ENCODE measurements at regions not wholly inside any gene's neighbourhood (a gene's known extent, or its start where the extent isn't known, plus 50 kb on each side); places are given as distances from the start of the nearest gene placed in this dataset.

DNA sequence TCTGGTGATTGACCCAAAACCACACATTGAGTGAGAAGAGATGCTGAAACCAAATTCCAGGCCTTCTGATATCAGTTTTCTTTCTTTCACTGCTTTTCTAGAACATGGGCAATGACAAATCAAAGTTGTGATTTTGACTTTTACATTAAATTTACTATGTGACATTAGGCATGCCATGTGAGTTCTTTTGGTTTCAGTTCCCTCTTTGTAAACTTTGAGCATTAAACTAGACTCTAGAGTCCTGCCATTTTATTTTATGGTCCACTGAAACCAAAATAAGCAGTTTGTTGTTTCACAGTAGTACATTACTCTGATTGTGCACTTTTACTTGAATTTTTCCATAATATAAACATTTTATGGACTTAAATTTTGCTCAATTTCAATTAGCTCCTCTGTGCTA lies 381.1 kb upstream of the SEMA3D start:
- H3K27ac Mint-ChIP-seq (ENCODE audit: unreplicated experiment): no peak overlapping the region
- H3K36me3 Mint-ChIP-seq (ENCODE audit: low read depth): no peaks in the 10 kb centered on the region
- H3K4me3 Mint-ChIP-seq (ENCODE audit: unreplicated experiment): no peak overlapping the region
- no peaks in the 10 kb centered on the region for H3K4me1 Mint-ChIP-seq (ENCODE audit: low read depth)
- no peak for DNase-seq (ENCODE audit: low spot score)
- no peak for TF ChIP-seq CTCF (IDR thresholded peaks at IDR 0.05)
- no peaks in the 10 kb centered on the region for H3K9me3 Mint-ChIP-seq (ENCODE audit: low read depth)
- no peaks in the 10 kb centered on the region for H3K27me3 Mint-ChIP-seq (ENCODE audit: low read depth)

- DNase-seq (ENCODE audit: low spot score): peak; percentile 35
- no peak for TF ChIP-seq CTCF (IDR thresholded peaks at IDR 0.05)
- H3K4me1 Mint-ChIP-seq (ENCODE audit: low read depth): no peaks in the 10 kb centered on the region
- no peak overlapping the region for H3K27ac Mint-ChIP-seq (ENCODE audit: unreplicated experiment)
- no peaks in the 10 kb centered on the region for H3K9me3 Mint-ChIP-seq (ENCODE audit: low read depth)
- no peaks in the 10 kb centered on the region for H3K27me3 Mint-ChIP-seq (ENCODE audit: low read depth)
- H3K36me3 Mint-ChIP-seq (ENCODE audit: low read depth): no peaks in the 10 kb centered on the region
- no peak overlapping the region for H3K4me3 Mint-ChIP-seq (ENCODE audit: unreplicated experiment)
Measured at GRCh38 chr7:85566095-85566794, 379.4 kb upstream of the SEMA3D start.

DNA sequence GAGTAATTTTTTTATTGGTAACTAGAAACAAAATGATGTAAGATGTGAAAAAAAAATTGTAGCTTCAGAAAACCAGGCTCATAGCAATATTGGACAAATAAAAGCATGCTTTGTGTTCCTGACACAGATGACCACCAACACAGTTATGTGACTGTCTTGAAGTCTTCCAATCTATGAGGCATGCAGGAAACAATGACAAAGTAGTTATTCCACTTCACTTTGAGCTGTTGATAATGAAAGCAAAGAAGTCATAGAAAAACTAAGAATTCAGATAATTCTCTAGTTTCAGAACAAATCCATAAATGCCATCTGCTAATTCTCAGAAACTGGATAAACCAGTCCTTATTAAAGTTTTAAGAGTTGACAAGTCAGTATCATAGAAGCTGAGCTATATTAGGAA lies 378.4 kb upstream of the SEMA3D start:
- H3K36me3 Mint-ChIP-seq (ENCODE audit: low read depth): no peaks in the 10 kb centered on the region
- no peaks in the 10 kb centered on the region for H3K9me3 Mint-ChIP-seq (ENCODE audit: low read depth)
- H3K27ac Mint-ChIP-seq (ENCODE audit: unreplicated experiment): no peak overlapping the region
- no peaks in the 10 kb centered on the region for H3K4me1 Mint-ChIP-seq (ENCODE audit: low read depth)
- H3K27me3 Mint-ChIP-seq (ENCODE audit: low read depth): no peaks in the 10 kb centered on the region
- no peak for TF ChIP-seq CTCF (IDR thresholded peaks at IDR 0.05)
- no peak for DNase-seq (ENCODE audit: low spot score)
- H3K4me3 Mint-ChIP-seq (ENCODE audit: unreplicated experiment): no peak overlapping the region

- Mint-ChIP-seq H3K27me3 (ENCODE audit: low read depth) (no peaks in the 10 kb centered on the region), H3K36me3 (ENCODE audit: low read depth) (no peaks in the 10 kb centered on the region), H3K4me3 (ENCODE audit: unreplicated experiment) (no peak overlapping the region), H3K27ac (ENCODE audit: unreplicated experiment) (no peak overlapping the region), H3K9me3 (ENCODE audit: low read depth) (peaks cover 2% of the 10 kb centered on the region), H3K4me1 (ENCODE audit: low read depth) (no peaks in the 10 kb centered on the region)
- no peak for DNase-seq (ENCODE audit: low spot score)
- no peak for TF ChIP-seq CTCF (IDR thresholded peaks at IDR 0.05)
Measured at GRCh38 chr7:85564861-85565260, 378.0 kb upstream of the SEMA3D start.

- TF ChIP-seq CTCF (IDR thresholded peaks at IDR 0.05): no peak
- no peaks in the 10 kb centered on the region for H3K27me3 Mint-ChIP-seq (ENCODE audit: low read depth)
- H3K27ac Mint-ChIP-seq (ENCODE audit: unreplicated experiment): no peak overlapping the region
- H3K4me1 Mint-ChIP-seq (ENCODE audit: low read depth): no peaks in the 10 kb centered on the region
- no peak overlapping the region for H3K4me3 Mint-ChIP-seq (ENCODE audit: unreplicated experiment)
- DNase-seq (ENCODE audit: low spot score): no peak
- no peaks in the 10 kb centered on the region for H3K36me3 Mint-ChIP-seq (ENCODE audit: low read depth)
- H3K9me3 Mint-ChIP-seq (ENCODE audit: low read depth): peaks cover 6% of the 10 kb centered on the region
Measured at GRCh38 chr7:85561706-85562105, 374.9 kb upstream of the SEMA3D start.
